ENCODE measurements at regions not wholly inside any gene's neighbourhood (a gene's known extent, or its start where the extent isn't known, plus 50 kb on each side); places are given as distances from the start of the nearest gene placed in this dataset.

- TF ChIP-seq, protein P1, sequence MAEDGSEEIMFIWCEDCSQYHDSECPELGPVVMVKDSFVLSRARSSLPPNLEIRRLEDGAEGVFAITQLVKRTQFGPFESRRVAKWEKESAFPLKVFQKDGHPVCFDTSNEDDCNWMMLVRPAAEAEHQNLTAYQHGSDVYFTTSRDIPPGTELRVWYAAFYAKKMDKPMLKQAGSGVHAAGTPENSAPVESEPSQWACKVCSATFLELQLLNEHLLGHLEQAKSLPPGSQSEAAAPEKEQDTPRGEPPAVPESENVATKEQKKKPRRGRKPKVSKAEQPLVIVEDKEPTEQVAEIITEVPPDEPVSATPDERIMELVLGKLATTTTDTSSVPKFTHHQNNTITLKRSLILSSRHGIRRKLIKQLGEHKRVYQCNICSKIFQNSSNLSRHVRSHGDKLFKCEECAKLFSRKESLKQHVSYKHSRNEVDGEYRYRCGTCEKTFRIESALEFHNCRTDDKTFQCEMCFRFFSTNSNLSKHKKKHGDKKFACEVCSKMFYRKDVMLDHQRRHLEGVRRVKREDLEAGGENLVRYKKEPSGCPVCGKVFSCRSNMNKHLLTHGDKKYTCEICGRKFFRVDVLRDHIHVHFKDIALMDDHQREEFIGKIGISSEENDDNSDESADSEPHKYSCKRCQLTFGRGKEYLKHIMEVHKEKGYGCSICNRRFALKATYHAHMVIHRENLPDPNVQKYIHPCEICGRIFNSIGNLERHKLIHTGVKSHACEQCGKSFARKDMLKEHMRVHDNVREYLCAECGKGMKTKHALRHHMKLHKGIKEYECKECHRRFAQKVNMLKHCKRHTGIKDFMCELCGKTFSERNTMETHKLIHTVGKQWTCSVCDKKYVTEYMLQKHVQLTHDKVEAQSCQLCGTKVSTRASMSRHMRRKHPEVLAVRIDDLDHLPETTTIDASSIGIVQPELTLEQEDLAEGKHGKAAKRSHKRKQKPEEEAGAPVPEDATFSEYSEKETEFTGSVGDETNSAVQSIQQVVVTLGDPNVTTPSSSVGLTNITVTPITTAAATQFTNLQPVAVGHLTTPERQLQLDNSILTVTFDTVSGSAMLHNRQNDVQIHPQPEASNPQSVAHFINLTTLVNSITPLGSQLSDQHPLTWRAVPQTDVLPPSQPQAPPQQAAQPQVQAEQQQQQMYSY (CRISPR knock-in tag; IDR thresholded peaks at IDR 0.05), result no peak
- no peak for TF ChIP-seq EMX1 (CRISPR knock-in tag; IDR thresholded peaks at IDR 0.05)
- TF ChIP-seq AFF4 (CRISPR knock-in tag; IDR thresholded peaks at IDR 0.05; ENCODE audit: borderline replicate concordance), result no peak
- TF ChIP-seq GRHL2 (CRISPR knock-in tag; IDR thresholded peaks at IDR 0.05; ENCODE audit: insufficient replicate concordance, severe bottlenecking), result no peak
- no peak for TF ChIP-seq MXD4 (CRISPR knock-in tag; IDR thresholded peaks at IDR 0.05; ENCODE audit: borderline replicate concordance)
- TF ChIP-seq JAZF1 (CRISPR knock-in tag; IDR thresholded peaks at IDR 0.05), result no peak
These were observed 844.4 kb downstream of the SORCS1 start (continued) for GRCh38 chr10:106320078-106320477.

- no peak overlapping the region for H3K27ac Mint-ChIP-seq
- CTCF ChIA-PET, result no interaction called here
- no peak for ATAC-seq
- no peaks in the 10 kb centered on the region for H3K36me3 Mint-ChIP-seq
- H3K4me1 Mint-ChIP-seq, result no peaks in the 10 kb centered on the region
- no peaks in the 10 kb centered on the region for H3K27me3 Mint-ChIP-seq (ENCODE audit: low read depth)
- DNase-seq (ENCODE audit: low spot score), result no peak
- no peak overlapping the region for H3K4me3 Mint-ChIP-seq
- H3K9me3 Mint-ChIP-seq, result peaks cover 13% of the 10 kb centered on the region
- no peak for TF ChIP-seq SMAD3 (CRISPR knock-in tag; IDR thresholded peaks at IDR 0.05; ENCODE audit: borderline replicate concordance)
- no peak for TF ChIP-seq RORB (CRISPR knock-in tag; IDR thresholded peaks at IDR 0.05)
- POLR2A ChIA-PET, result no interaction called here
These were observed 847.0 kb downstream of the SORCS1 start for GRCh38 chr10:106317554-106317953.

DNA sequence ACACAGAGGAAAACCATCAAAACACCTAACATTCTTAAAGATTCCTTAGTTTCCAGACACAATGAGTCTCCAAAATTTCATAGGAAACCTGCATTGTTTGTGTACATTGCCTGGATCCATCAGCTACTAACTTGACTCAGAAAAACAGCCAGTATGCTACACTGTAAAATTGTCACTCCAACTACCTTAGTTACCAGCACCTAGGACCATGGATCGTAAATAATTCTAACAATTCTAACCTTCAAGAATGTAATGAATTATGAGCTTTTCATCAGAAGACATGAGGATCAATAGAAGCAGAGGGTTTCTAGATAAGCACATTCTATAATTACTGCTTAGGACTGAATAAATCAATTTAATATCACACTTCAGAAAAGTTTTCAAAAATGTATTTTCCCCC is 851.5 kb downstream of the SORCS1 start:
- DNase-seq (ENCODE audit: low spot score) (no peak), ATAC-seq (no peak)
- H3K4me3 Mint-ChIP-seq, result no peak overlapping the region
- no peak overlapping the region for H3K27ac Mint-ChIP-seq
- no peaks in the 10 kb centered on the region for H3K36me3 Mint-ChIP-seq
- ChIA-PET POLR2A (no interaction called here), CTCF (no interaction called here)
- peaks cover 22% of the 10 kb centered on the region for H3K4me1 Mint-ChIP-seq
- no peaks in the 10 kb centered on the region for H3K27me3 Mint-ChIP-seq (ENCODE audit: low read depth)
- peaks cover 5% of the 10 kb centered on the region; the same call in 1 of the 2 replicates for H3K9me3 Mint-ChIP-seq
- TF ChIP-seq NFATC4 (CRISPR knock-in tag; IDR thresholded peaks at IDR 0.05) (no peak), RELA (CRISPR knock-in tag; IDR thresholded peaks at IDR 0.05; ENCODE audit: borderline replicate concordance) (no peak), ZNF138 (CRISPR knock-in tag; conservative IDR thresholded peaks at IDR 0.05) (no peak), IRF1 (CRISPR knock-in tag; IDR thresholded peaks at IDR 0.05) (no peak), FOXK1 (CRISPR knock-in tag; IDR thresholded peaks at IDR 0.05) (no peak)
- TF ChIP-seq, protein P2, sequence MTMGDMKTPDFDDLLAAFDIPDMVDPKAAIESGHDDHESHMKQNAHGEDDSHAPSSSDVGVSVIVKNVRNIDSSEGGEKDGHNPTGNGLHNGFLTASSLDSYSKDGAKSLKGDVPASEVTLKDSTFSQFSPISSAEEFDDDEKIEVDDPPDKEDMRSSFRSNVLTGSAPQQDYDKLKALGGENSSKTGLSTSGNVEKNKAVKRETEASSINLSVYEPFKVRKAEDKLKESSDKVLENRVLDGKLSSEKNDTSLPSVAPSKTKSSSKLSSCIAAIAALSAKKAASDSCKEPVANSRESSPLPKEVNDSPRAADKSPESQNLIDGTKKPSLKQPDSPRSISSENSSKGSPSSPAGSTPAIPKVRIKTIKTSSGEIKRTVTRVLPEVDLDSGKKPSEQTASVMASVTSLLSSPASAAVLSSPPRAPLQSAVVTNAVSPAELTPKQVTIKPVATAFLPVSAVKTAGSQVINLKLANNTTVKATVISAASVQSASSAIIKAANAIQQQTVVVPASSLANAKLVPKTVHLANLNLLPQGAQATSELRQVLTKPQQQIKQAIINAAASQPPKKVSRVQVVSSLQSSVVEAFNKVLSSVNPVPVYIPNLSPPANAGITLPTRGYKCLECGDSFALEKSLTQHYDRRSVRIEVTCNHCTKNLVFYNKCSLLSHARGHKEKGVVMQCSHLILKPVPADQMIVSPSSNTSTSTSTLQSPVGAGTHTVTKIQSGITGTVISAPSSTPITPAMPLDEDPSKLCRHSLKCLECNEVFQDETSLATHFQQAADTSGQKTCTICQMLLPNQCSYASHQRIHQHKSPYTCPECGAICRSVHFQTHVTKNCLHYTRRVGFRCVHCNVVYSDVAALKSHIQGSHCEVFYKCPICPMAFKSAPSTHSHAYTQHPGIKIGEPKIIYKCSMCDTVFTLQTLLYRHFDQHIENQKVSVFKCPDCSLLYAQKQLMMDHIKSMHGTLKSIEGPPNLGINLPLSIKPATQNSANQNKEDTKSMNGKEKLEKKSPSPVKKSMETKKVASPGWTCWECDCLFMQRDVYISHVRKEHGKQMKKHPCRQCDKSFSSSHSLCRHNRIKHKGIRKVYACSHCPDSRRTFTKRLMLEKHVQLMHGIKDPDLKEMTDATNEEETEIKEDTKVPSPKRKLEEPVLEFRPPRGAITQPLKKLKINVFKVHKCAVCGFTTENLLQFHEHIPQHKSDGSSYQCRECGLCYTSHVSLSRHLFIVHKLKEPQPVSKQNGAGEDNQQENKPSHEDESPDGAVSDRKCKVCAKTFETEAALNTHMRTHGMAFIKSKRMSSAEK (CRISPR knock-in tag; IDR thresholded peaks at IDR 0.05; ENCODE audit: borderline replicate concordance), result no peak
- TF ChIP-seq, protein P3, sequence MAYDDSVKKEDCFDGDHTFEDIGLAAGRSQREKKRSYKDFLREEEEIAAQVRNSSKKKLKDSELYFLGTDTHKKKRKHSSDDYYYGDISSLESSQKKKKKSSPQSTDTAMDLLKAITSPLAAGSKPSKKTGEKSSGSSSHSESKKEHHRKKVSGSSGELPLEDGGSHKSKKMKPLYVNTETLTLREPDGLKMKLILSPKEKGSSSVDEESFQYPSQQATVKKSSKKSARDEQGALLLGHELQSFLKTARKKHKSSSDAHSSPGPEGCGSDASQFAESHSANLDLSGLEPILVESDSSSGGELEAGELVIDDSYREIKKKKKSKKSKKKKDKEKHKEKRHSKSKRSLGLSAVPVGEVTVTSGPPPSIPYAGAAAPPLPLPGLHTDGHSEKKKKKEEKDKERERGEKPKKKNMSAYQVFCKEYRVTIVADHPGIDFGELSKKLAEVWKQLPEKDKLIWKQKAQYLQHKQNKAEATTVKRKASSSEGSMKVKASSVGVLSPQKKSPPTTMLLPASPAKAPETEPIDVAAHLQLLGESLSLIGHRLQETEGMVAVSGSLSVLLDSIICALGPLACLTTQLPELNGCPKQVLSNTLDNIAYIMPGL (CRISPR knock-in tag; IDR thresholded peaks at IDR 0.05), result no peak
- TF ChIP-seq, protein P4, sequence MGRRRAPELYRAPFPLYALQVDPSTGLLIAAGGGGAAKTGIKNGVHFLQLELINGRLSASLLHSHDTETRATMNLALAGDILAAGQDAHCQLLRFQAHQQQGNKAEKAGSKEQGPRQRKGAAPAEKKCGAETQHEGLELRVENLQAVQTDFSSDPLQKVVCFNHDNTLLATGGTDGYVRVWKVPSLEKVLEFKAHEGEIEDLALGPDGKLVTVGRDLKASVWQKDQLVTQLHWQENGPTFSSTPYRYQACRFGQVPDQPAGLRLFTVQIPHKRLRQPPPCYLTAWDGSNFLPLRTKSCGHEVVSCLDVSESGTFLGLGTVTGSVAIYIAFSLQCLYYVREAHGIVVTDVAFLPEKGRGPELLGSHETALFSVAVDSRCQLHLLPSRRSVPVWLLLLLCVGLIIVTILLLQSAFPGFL (CRISPR knock-in tag; IDR thresholded peaks at IDR 0.05; ENCODE audit: borderline replicate concordance), result no peak
- TF ChIP-seq, protein P5, sequence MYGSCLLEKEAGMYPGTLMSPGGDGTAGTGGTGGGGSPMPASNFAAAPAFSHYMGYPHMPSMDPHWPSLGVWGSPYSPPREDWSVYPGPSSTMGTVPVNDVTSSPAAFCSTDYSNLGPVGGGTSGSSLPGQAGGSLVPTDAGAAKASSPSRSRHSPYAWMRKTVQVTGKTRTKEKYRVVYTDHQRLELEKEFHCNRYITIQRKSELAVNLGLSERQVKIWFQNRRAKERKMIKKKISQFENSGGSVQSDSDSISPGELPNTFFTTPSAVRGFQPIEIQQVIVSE (CRISPR knock-in tag; IDR thresholded peaks at IDR 0.05; ENCODE audit: borderline replicate concordance), result no peak
